ENCODE measurements at regions not wholly inside any gene's neighbourhood (a gene's known extent, or its start where the extent isn't known, plus 50 kb on each side); places are given as distances from the start of the nearest gene placed in this dataset.
"Not testable (repeated sequence)": the region's sequence is repeated elsewhere in the genome, so short reads cannot be mapped to it uniquely, and the experiment has no call there.

DNA sequence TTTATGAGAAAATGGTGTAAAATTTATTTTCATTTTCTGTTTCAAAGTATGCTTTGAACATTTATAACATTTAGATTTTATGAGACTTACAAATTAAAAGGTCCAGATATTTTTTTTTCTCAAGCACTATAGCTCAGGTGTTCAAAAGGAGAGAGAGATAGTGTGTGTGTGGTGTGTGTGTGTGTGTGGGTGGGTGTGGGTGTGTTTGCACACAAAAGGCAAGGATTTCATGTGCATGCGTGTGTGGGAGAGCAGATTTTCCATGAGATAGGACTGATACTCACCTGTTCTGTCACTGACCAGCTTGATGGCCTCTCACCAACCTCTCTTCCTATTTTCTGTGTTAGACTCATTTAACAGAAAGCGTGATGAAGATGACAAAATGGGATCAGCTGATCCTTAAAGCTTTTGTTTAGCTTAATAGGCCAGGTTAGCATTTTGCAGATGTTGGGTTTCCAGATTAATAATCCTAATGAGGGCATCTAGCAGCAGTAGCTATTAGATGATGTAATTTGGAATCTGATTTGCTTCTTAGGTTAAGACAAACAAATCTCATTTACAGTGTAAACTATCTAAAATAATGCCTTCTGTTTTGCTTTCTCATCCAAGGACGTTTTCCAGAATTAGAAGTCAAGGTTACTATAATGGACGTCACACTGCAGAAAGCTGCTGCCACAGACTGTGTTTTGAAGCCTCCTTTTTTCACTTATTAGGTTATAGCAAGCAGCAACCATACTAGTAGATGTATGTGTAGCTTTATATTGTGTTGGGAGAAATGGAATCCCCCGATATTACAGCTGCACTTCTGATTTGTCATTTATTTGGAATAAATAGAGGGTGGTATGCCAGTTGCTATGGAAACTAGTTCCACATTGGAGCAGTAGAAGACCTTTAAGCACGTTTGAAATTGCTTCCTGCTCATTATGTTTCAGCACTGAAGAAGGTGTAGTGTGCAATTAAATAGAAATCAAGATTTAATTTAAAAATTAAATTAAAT lies 355.6 kb downstream of the TAF11L14 start:
- no peak for DNase-seq

DNA sequence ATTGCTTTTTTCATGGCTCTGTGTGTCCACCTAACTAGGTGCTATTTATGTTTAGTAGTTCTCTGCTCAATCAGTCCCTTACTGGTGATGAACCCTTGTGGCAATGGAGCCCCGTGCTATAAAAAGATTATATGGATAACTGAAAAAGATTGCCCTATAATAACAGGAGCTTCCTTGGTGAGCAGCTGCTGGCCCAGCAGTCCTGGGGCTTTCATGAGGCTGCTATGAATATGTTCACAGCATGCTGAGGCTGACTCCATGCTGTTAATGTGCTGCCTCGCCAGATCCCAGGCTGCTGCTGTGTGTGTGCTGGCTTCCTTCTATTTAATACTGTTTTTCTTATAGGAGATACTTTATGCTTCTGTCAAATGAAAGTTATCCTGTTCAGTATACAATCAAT lies 357.5 kb downstream of the TAF11L14 start:
- no peak for DNase-seq

DNA sequence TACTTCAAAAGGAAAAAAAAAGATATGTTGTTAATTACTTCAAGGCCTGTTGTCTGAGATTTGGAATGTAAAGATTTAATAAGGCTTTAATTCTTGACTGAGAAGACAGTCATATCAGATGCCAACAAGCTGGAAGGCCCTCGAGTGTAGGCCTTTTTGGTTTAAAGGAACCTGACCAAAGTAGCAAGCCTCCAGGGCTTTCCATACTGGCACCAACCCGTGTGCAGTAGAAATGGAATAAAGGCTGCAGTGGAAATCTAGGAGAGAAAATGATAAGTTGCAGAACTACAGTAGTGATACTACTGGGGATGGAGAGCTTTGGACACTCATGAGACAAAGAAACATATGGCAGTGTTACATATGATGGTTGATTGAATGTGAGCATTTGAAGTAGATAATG lies 358.0 kb downstream of the TAF11L14 start:
- no peak for DNase-seq

DNA sequence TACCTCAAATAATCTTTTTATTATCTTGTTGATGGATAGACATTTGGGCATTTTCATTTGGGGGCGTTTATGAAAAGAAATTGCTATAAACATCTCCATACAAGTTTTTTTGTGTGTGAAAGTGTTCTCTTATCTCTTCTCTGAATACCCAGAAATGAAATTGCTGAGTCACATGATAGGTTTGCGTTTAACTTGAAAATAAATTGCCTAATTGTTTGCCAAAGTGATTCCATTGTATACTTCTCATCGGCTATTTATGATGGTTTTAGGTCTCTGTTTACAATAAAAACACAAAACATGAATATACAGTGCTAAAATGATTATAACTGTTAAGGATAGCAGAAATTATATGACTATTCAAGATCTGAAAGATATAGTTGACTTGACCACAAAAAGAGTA lies 361.7 kb downstream of the TAF11L14 start:
- DNase-seq = no peak

DNA sequence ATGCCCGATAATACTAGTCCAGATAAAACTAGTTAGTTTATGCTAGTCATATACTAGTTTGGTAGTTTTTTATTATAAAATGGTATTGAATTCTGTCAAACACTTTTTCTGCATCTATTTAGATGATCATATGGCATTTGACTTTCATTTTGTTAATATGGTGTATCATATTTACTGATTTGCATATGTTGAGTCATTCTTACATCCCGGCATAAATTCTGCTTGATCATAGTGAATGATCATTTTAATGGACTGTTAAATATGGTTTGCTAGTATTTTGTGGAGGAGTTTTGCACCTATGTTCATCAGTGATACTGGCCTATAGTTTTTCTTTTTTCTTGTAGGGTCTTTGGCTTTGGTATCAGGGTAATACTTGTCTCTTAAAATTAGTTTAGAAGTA lies 365.6 kb downstream of the TAF11L14 start:
- DNase-seq = no peak

DNA sequence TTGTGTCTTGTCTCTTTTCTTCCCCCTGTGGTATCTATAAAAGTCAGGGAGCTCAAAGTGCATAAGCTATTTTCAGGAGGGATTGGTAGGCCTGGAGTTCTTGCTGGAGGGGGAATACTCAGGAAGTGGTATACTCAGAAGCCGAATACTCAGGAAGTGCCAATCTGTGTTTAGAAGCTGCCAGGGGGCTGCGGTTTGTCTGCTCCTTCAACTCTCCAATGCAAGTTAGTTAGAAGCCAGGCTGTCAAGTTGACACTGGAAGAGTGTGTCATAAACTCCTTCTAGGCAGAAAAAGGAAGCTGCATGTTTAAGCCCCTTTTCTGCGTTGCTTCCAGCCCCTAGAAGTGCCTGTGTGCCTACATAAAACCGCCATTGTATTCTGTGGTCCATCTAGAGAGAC lies 366.5 kb downstream of the TAF11L14 start:
- no peak for DNase-seq

DNA sequence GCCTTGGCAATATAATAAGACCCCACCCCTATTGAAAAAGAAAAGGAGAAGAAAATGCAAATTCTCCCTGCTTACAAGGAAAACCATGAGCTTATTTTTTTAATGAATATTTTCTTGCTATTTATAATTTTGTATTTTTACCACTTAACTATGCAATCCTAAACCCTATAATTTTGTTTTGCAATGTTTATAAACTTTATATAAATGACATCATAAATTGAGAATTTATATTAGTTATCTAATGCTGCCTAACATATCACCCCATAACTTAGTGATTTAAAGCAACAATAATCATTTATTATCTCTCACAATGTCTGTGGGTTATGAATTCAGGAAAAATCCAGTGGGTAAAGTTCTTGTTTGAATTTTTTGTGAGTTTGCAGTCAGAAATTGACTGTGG lies 369.1 kb downstream of the TAF11L14 start:
- no peak for DNase-seq

DNA sequence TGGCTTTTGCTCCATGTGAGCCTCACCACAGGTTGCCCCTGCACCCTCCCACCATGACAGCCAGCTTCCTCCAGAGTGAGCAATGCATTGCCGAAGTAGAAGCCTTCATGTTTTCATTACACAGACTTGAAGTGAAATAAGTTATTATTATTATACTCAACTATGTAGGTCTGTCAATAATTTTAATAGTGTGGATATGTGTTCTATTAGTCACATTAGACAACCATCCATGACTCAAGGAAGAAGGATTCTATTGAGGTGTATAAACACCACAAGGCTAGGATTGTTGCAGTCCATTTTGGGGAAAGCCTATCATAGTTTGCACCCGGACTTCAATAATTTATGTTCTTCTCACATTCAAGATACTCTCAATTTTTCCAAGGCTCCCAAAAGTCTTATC lies 369.5 kb downstream of the TAF11L14 start:
- no peak for DNase-seq

DNA sequence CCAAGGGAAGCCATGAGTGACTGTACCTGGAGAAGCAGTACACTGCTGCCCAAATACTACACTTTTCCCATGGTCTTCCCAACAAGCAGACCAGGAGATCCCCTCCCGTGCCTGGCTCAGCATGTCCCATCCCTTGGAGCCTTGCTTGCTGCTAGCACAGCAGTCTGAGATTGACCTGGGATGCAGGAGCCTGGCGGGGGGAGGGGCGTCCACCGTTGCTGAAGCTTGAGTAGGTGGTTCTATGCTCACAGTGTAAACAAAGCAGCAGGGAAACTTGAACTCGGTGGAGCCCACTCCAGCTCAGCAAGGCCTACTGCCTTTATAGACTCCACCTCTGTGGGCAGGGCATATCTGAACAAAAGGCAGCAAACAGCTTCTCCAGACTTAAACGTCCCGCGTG lies 372.0 kb downstream of the TAF11L14 start:
- DNase-seq = not testable (repeated sequence)

DNA sequence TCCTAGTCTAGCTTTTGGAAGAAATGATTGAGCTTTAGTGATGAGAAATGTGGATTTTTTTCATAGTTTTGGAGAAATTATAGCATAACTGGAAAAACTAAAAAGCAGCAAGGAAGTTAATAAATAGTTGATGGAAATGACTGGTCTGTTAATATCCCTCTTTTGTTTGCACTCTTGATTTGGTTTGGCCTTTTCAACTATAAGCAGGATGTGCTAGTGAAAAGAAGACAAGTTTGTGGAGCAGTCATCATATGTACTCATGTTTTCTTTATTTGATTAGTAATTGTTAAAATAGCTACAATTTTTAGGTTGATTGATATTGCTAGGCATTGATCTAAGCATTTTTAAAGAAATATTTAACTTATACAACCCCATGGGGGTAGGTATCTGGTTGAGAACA lies 374.7 kb downstream of the TAF11L14 start:
- DNase-seq = no peak

DNA sequence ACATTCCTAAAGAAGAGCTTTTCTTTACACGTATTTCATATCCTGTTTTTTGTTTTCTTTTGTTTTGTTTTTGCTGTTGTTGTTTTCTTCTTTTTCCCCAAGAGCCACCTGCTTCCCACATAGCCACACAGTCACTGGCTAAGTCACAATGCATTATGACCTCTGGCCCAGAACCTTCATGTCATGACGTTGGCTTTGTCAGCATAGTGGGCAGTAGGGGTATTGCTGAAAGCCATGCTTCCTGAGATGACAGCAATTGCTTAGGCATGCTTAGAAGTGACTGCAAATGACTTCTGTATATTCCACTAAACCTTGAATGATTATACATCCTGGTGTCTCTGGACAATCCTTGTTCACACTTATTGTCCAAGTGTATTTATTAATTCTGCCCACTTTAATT lies 375.8 kb downstream of the TAF11L14 start:
- no peak for DNase-seq

DNA sequence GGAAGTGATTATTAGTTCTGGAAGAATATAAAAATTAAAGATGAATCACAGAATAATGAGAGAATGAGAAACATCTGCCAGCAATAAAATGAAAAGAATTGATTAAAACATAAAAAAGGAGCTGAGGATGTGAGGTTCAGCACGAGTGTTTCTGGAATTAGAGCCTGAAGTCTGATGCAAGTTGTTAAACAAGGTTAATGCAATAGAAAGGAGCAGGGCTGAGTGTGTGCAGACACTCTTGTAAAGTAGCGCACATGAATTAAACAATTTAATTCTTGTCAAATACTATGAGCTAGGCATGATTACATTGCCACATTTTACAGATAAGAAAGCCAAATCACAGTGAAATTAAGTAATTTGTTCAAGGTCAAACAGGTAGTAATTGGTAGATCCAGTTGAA lies 384.2 kb downstream of the TAF11L14 start:
- DNase-seq = no peak

DNA sequence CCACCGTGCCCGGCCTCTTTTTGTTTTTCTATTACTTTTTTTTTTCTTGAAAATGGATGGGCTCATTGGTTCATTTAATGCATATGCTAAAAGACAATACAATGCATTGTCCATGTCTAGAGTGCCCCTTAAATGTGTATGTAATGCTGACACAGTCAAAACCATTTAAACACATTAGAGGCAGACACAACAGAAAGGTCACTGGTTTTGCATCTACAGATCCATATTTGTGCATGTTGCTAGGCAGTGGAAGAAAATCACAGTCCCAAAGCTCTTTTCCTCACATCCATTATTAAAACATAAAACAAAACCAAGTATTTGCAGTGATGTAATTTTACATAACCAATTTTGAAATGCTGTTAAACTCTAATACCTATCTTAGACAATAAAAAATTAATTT lies 389.0 kb downstream of the TAF11L14 start:
- DNase-seq = no peak

DNA sequence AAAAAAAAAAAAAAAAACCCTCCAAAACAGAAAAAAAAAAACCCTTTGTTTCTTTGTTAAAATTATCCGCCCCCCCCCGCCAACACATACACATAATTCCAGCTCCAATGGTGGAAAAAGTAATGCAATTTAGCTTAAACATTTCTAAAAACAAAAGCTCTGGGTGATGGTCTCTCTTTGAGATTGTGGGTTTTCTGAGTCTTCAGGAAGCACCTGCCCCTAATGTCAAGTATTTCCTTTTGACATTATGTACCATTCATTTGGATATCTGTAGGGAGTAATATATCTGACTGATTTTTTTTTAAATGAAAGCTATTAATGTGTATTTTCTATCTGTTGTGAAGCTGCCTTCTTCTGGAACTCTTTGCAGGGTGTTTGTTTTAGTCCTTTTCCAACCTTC lies 389.7 kb downstream of the TAF11L14 start:
- no peak for DNase-seq

DNA sequence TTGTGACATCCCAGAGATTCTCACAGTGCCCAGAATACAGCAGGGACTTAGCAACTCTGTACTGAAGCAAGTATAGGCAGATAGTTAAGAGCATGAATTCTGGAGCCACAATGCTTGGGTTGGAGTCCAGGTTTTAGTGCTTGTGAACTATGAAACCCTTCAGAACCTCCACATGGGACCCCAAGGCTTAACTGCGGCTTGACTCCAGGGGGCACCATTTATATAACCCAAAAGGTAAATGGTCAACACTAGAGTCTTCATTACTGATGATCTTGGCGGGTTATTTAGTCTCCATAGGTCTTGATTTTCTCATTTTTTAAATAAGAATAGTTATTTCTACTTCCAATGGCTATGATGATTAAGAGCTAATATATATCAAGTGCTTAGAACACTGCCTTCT lies 390.3 kb downstream of the TAF11L14 start:
- DNase-seq = no peak

DNA sequence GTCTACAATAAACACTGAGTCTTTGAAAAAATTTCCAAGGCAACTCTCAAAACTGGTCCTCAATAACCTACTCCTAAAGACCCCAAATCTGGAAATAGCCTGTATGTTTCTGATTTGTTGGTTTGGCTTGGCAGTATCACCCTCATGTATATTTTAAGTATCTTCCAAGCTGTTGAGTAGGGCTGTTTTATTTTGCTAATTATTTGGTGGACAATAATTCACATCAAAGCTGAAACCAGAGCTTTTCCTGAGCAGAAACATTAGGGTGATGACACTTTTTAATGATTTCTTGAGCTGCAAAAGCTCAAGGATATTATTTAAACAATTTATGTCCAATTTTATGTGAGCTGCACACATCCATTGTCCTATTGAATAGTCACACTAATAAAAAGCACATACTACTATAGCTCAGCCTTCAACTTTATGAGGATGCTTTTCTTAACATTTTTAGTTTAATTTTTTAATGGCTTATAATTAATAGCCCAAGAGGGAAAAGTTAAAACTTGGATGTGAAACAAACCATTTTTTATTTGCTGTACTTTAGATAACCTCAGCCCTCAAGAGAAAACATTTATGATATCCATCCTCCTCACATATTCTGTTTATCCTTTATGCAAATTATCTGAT lies 393.1 kb downstream of the TAF11L14 start:
- DNase-seq = no peak

DNA sequence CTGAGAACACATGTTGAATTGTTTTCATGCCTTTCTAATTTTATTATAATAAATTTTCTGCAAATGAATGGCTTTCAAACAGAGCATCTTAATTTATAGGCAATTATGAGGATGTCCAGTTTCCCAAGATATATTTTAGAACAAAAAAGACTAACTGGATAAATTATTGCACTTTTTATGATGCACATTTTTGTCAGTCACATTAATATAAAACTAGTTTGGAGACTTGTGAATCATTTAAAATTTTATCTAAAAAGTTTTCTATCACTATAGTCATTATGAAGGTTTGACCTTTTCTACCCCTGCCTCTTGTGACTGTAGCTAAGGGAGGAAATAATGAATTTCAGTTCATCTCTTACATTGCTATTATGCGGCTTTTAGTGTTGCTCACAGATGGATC lies 393.8 kb downstream of the TAF11L14 start:
- DNase-seq = no peak

DNA sequence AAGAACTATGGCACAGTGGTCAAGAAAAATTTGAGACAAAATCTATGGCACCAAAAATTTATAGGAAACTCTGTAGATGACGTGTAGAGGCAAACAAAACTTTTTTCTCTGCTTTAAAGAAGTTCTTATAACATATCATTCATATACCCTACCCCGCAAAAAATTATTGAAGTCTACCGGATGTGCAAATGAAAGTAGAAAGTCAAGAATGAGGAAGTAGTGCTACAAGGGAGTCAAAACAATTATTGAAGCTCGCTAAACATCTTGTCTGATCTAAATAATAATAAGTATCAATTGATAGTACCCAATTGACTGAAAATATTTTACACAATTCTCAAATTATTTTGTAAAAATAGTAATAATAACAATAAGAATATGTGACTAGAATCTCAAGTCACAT lies 398.5 kb downstream of the TAF11L14 start:
- no peak for DNase-seq

DNA sequence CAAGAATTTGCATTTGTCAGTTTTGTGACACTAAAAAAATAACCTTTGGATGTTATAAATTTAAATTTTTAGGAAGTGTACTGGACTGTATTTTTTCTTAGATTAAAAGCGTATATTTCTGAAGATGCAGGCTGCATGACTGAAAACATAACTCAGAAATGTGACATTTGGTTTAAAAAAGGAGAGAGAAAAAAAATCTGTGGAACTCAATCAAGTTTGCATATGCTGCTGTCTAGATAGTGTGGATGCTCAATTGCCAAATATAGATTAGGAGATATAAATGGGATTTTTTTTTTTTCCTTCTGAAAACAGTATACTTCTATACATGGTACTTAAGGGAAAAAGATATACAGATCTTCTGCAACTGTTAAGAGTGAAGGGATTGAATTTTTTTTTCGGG lies 402.3 kb downstream of the TAF11L14 start:
- DNase-seq = no peak

DNA sequence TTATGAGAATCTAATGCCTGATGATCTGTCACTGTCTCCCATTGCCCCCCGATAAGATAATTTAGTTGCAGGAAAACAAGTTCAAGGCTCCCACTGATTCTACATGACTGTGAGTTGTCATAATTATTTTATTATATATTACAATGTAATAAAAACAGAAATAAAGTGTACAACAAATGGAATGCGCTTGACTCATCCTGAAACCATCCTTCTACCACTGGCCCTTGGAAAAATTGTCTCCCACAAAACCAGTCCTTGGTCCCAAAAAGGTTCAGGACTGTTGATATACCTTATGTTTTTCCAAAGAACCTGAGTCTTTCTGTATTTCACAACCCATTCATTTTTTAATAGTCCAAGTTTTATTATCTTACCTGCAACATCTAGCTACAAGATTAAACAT lies 403.5 kb downstream of the TAF11L14 start:
- DNase-seq = no peak

DNA sequence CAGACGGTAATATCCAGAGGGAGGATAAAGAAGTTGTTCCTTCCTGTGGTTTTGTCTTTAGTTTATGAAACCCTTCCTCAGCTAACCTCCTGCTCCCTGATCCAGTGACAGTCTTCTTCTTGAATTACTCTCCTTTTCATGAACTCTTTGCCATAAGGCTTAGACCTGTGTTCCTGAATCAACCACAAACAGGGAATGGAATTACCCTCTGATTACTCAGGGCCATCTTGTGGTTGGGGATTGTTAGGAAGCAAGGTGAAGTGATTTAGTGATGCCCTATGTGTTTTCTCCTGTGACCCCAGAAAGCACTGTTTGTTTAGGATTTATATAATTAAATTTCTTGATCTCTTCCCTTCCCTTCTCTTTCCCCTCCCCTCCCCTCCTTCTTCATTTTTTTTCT lies 409.1 kb downstream of the TAF11L14 start:
- no peak for DNase-seq

DNA sequence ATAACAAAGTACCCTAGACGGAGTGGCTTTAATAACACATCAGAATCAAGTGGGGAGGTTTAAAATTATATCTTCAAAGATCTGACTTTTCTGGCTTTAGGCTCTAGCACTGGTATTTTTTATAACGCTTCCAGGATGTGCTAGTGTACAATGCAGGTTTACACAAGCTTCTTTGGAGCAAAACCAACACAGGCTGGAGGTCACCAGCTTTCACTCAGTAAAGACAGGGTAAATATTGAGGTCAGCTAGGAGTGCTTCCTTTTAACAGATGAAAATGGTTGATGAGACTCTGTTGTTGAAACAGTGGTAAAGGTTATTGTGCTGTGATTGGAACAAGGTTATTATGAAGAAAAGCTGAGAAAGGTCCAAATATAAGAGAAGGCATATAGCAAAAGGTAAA lies 414.2 kb downstream of the TAF11L14 start:
- DNase-seq = no peak

DNA sequence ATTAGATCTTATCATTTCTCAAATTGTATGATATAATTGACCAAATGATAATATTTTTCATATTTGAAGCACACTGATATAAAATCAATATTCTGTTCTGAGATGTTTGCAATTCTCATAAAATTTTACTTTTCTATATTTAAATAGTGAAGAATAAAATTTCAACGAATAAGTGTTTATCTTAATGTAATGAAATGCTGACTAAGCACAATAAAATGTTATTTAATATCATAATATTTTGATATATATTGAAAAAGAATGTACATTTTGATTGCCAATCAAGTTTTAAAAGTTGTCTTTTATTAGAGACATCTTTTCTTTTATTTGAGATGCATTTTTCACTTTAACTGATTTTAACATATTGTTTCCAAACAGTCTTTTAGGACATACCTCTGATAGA lies 416.1 kb downstream of the TAF11L14 start:
- DNase-seq = no peak

DNA sequence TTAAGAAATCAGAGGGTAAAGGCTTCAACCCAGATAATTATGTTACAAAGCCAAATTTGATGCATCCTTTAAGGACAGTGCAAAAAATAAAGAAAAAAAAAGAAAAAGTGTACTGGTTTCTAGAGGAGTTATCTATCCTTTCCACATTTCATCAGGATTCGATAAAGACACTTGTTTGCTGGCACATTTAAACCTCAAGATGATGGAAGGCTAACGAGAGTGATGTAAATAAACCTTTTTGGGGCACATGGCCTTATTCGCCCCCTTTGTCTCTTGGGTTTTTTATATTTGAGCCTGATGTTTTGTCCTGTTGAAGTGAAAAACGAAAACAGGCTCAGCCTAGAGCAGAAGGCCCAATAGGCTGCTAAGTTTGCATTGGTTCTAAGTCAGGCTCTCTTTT lies 416.5 kb downstream of the TAF11L14 start:
- no peak for DNase-seq

DNA sequence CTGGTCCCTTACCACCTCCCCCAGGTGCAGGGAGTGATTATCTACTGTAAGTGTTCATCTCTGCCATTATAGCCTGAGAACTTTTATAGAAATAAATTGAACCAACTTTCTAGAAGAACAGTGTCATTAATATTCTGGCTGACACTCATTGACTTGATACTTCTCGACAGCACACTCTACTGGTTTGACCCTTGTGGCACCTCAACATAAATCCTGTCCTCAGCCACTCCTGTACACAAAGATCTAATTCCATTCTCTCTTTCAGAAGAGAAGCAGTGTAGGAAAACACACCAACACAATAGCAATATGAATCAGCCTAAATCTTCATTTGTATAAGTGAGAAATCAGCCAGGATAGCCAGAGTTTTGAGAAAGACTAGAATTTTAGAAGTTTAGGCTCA lies 417.7 kb downstream of the TAF11L14 start:
- DNase-seq = no peak

All from stimulated activated CD4-positive, alpha-beta T cell treated with anti-CD3 and anti-CD28 coated beads, Interleukin-4, amount 100 ng/mL, for 24 hours (primary cell).